Esophagus muscularis mucosa (tissue), 4 donors: ENCODE measurements at regions not wholly inside any gene's neighbourhood (a gene's known extent, or its start where the extent isn't known, plus 50 kb on each side); places are given as distances from the start of the nearest gene placed in this dataset.

Experiments used
- CTCF ChIP-seq, 3 experiments: fragments of 200-600 bp in 2 of 3; fragments of 450-650 bp in 1 of 3; sonication (generic) in 2 of 3; IDR thresholded peaks; one replicate each; pipeline ENCODE4 v1.5.1; 2017 to 2019; ENCODE audit warnings: antibody characterized with exemption in 3 of 3, mild to moderate bottlenecking in 2 of 3, moderate library complexity in 1 of 3
- EP300 ChIP-seq: sonication (generic); formaldehyde crosslinking; IDR thresholded peaks from one replicate; pipeline ENCODE4 v1.6.1; 2017; ENCODE audit warnings: antibody characterized with exemption
- POLR2A ChIP-seq: fragments of 450-650 bp; IDR thresholded peaks from one replicate; pipeline ENCODE4 v1.6.1; 2017; ENCODE audit warnings: antibody characterized with exemption, moderate library complexity, mild to moderate bottlenecking, low read depth
- POLR2AphosphoS5 ChIP-seq, 2 donors: sonication (generic); formaldehyde crosslinking; IDR thresholded peaks; one replicate each; pipeline ENCODE4 v1.6.1; 2017; ENCODE audit warnings: antibody characterized with exemption in 2 of 2

- TF ChIP-seq POLR2A (no peak), CTCF (IDR thresholded peaks at IDR 0.05) (no peak), EP300 (no peak), POLR2AphosphoS5 (IDR thresholded peaks at IDR 0.05) (peak in 1 of 2 donors; percentile 19)
Observed at GRCh38 chr21:27298465-27298864, 331.6 kb upstream of the ADAMTS5 start.
